RWPE2 (cell line): ENCODE measurements at regions not wholly inside any gene's neighbourhood (a gene's known extent, or its start where the extent isn't known, plus 50 kb on each side); places are given as distances from the start of the nearest gene placed in this dataset.
"Not testable (repeated sequence)": the region's sequence is repeated elsewhere in the genome, so short reads cannot be mapped to it uniquely, and the experiment has no call there.

Experiments
- ATAC-seq: fragments of 200-7000 bp; cut with Tn5 transposase; 3 replicates; pipeline ENCODE4 v1.9.1; 2021; ENCODE audit warnings: low read depth
- DNase-seq: peaks from one replicate; pipeline ENCODE4 v3.0.0-alpha.2; 2020; ENCODE audit warnings: low spot score
- H3K27ac ChIP-seq: fragments of 450-650 bp; 2 replicates; pipeline ENCODE4 v1.5.1; 2017; ENCODE audit warnings: mild to moderate bottlenecking; ENCODE audit not compliant: poor library complexity, severe bottlenecking
- H3K27me3 ChIP-seq: fragments of 250-450 bp; sonication (Bioruptor Pico); 2 replicates; pipeline ENCODE4 v1.5.1; 2021; ENCODE audit warnings: mild to moderate bottlenecking, moderate library complexity; ENCODE audit not compliant: insufficient read depth, poor library complexity, severe bottlenecking
- H3K36me3 ChIP-seq: fragments of 250-450 bp; sonication (Bioruptor Pico); 2 replicates; pipeline ENCODE4 v1.5.1; 2020; ENCODE audit warnings: low read depth, mild to moderate bottlenecking, moderate library complexity
- H3K4me1 ChIP-seq: fragments of 250-450 bp; sonication (Bioruptor Pico); 2 replicates; pipeline ENCODE4 v1.5.1; 2021; ENCODE audit warnings: mild to moderate bottlenecking, moderate library complexity; ENCODE audit not compliant: insufficient read depth, poor library complexity, severe bottlenecking
- H3K4me3 ChIP-seq: fragments of 250-450 bp; sonication (Bioruptor Pico); 2 replicates; pipeline ENCODE4 v1.5.1; 2021; ENCODE audit warnings: mild to moderate bottlenecking, moderate library complexity; ENCODE audit not compliant: severe bottlenecking
- H3K9me3 ChIP-seq: fragments of 250-450 bp; sonication (Bioruptor Pico); 2 replicates; pipeline ENCODE4 v1.5.1; 2021; ENCODE audit warnings: mild to moderate bottlenecking, moderate library complexity; ENCODE audit not compliant: severe bottlenecking
- TF ChIP-seq, protein P1 (sequence below): fragments of 450-650 bp; IDR thresholded peaks from one replicate; pipeline ENCODE4 v1.5.1; 2017; ENCODE audit warnings: mild to moderate bottlenecking, moderate library complexity; ENCODE audit not compliant: poor library complexity, severe bottlenecking

DNA sequence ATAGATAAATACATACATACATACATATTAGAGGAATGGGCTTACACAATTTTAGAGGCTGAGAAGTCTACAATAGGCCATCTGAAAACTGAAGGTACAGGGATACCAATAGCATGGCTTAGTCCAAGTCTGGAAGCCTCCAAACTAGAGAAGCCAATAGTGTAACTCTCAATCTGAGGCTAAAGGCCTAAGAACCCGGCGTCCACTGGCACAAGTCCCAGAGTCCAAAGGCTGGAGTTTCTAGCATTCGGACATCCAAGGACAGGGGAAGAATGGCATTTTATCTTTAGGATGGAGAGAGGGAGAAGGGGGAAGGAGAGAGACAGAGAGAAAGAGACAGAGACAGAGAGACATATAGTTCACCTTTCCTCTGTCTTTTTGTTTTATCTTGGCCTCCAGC, 63.7 kb upstream of the SYT4 start:
- TF ChIP-seq, protein P1, sequence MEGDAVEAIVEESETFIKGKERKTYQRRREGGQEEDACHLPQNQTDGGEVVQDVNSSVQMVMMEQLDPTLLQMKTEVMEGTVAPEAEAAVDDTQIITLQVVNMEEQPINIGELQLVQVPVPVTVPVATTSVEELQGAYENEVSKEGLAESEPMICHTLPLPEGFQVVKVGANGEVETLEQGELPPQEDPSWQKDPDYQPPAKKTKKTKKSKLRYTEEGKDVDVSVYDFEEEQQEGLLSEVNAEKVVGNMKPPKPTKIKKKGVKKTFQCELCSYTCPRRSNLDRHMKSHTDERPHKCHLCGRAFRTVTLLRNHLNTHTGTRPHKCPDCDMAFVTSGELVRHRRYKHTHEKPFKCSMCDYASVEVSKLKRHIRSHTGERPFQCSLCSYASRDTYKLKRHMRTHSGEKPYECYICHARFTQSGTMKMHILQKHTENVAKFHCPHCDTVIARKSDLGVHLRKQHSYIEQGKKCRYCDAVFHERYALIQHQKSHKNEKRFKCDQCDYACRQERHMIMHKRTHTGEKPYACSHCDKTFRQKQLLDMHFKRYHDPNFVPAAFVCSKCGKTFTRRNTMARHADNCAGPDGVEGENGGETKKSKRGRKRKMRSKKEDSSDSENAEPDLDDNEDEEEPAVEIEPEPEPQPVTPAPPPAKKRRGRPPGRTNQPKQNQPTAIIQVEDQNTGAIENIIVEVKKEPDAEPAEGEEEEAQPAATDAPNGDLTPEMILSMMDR: no peak
- no peaks in the 10 kb centered on the region for H3K9me3 ChIP-seq
- no peaks in the 10 kb centered on the region for H3K27me3 ChIP-seq
- ATAC-seq (no peak), DNase-seq (no peak)
- no peak overlapping the region for H3K27ac ChIP-seq
- H3K36me3 ChIP-seq: no peaks in the 10 kb centered on the region
- H3K4me1 ChIP-seq: no peaks in the 10 kb centered on the region
- no peak overlapping the region for H3K4me3 ChIP-seq

DNA sequence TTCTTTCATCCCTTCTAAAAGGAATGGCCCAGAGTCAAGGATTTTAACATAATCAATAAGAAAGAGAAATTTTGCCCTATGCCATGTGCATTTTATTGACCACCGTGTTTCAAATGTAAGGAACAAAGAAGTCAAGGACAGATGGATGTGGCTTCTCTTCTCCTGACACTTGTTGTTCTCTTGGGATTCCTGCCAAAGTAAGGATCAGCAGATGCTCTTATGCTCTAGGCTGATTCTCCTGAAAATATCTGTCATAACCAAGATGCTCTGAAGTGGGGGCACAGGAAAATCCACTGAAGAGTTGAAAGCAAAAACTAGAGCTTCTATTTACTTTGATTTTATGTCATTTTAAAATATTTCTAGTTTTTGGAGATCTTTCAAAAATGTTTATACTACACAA, 72.9 kb upstream of the SYT4 start:
- Histone ChIP-seq H3K27me3 (no peaks in the 10 kb centered on the region), H3K4me1 (no peaks in the 10 kb centered on the region), H3K4me3 (no peak overlapping the region), H3K27ac (no peak overlapping the region), H3K9me3 (no peaks in the 10 kb centered on the region), H3K36me3 (no peaks in the 10 kb centered on the region)
- TF ChIP-seq, protein P1: no peak
- ATAC-seq: no peak
- no peak for DNase-seq

DNA sequence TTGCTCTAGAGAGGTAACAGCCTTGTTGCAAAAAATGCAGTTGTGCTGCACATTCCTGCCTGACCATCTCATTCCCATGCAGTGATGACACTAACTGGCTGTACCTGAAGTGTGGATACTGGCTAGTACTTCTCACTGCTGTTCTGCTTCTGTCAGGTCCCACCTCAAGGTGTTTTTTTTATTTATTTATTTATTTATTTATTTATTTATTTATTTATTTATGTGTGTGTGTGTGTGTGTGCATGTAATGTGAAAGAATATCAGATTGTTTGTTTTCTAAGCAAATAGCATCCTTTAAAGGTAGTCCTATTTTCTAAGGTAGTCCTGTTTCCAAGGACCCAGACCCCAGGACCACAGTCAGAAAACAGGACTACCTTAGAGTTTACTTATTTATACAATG, 87.2 kb upstream of the SYT4 start:
- Histone ChIP-seq H3K36me3 (no peaks in the 10 kb centered on the region), H3K27ac (no peak overlapping the region), H3K4me3 (no peak overlapping the region), H3K27me3 (no peaks in the 10 kb centered on the region), H3K4me1 (no peaks in the 10 kb centered on the region), H3K9me3 (no peaks in the 10 kb centered on the region)
- ATAC-seq: no peak
- TF ChIP-seq, protein P1: no peak
- no peak for DNase-seq

DNA sequence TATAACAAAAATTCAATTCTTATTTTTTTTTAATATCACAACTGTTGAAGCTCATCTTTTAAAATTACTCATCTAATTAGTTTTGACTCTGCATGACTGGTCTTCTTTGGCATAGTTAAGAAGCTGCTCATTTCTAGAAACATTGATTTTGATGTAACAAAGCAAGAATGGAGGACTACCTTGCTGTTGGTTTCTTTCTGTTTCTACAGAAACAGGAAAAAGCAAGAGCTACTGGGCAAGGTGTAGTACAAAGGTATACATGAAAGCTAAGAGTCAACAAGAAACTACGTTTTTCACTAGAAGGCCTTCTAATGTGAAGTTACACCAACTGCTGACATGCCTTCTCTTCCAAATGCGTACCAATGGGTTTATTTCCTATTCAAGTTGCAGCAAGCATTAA, 90.6 kb upstream of the SYT4 start:
- Histone ChIP-seq H3K27me3 (no peaks in the 10 kb centered on the region), H3K4me1 (no peaks in the 10 kb centered on the region), H3K27ac (no peak overlapping the region), H3K4me3 (no peak overlapping the region), H3K36me3 (no peaks in the 10 kb centered on the region), H3K9me3 (no peaks in the 10 kb centered on the region)
- DNase-seq (no peak), ATAC-seq (no peak)
- TF ChIP-seq, protein P1: no peak

DNA sequence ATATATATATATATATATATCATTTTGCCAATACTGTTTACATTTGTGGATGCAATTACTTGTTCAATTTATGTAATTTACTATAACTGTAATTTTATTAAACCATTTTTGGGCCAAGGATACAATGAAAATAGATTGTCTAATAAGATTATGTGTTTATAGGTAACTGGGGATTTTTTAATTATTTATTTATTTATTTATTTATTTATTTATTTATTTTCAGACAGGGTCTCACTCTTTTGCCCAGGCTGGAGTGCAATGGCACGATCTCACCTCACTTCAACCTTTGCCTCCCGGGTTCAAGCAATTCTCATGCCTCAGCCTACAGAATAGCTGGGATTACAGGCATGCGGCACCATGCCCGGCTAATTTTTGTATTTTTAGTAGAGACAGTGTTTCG, 92.0 kb upstream of the SYT4 start:
- H3K27me3 ChIP-seq, H3K4me3 ChIP-seq, H3K9me3 ChIP-seq, ATAC-seq, DNase-seq, H3K4me1 ChIP-seq, H3K36me3 ChIP-seq, H3K27ac ChIP-seq: not testable (repeated sequence)

DNA sequence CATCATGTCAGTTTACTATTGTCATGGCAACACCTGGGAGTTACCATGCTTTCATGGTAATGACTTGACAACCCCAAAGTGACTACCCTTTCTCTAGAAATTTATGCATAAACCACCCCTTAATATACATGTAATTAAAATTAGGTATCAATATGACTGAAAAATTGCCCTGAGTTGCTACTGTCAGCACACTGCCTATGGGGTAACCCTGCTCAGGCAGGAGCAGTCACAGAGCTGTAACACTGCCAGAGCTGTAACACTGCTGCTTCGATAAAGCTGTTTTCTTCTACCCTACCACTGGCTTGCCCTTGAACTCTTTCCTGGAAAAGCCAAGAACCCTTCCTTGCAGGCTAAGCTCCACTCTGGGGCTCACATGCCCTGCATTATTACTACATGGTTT, 95.5 kb upstream of the SYT4 start:
- Histone ChIP-seq H3K27me3 (no peaks in the 10 kb centered on the region), H3K36me3 (no peaks in the 10 kb centered on the region), H3K9me3 (no peaks in the 10 kb centered on the region), H3K27ac (no peak overlapping the region), H3K4me3 (no peak overlapping the region), H3K4me1 (no peaks in the 10 kb centered on the region)
- DNase-seq: no peak
- TF ChIP-seq, protein P1: no peak
- ATAC-seq: no peak
